HCT116 (cell line): ENCODE measurements at regions not wholly inside any gene's neighbourhood (a gene's known extent, or its start where the extent isn't known, plus 50 kb on each side); places are given as distances from the start of the nearest gene placed in this dataset.

Experiments used
- ATAC-seq: fragments of 200-7000 bp; cut with Tn5 transposase; 2 replicates; pipeline ENCODE4 v1.9.1; 2020; ENCODE audit warnings: mild to moderate bottlenecking, moderate library complexity
- BruUV-seq: library from RNA; stranded (reverse); fragments of 400-500 nt; replicated peaks from 2 replicates; lab custom pipeline; 2021; lab: Mats Ljungman, UMichigan
- CTCF ChIA-PET: fragments of 300-600 bp; sonication (Branson Sonifier 250); formaldehyde crosslinking; loops from one replicate; lab custom pipeline; 2021; ENCODE audit warnings: antibody characterized with exemption; lab: Charles Lee
- POLR2A ChIA-PET: fragments of 300-600, 350-600 bp; sonication (Branson Sonifier 250); formaldehyde crosslinking; loops from one replicate; lab custom pipeline; 2021; ENCODE audit warnings: antibody characterized with exemption; lab: Charles Lee
- RAD21 ChIA-PET, 2 experiments: fragments of 300-600 bp; sonication (Branson Sonifier 250); formaldehyde crosslinking; loops; one replicate each; lab custom pipeline; 2023; ENCODE audit warnings: low total read pairs in 2 of 2; ENCODE audit not compliant: uncharacterized antibody in 2 of 2, unreplicated experiment in 2 of 2, low non-redundant PET in 1 of 2; lab: Charles Lee
- DNase-seq: peaks from one replicate; pipeline ENCODE4 v3.0.0-alpha.2; 2010; ENCODE audit warnings: low read depth, low spot score
- H2AFZ ChIP-seq: fragments of 200-600 bp; shearing (Covaris generic), sonication (generic); 2 replicates; pipeline ENCODE4 v1.6.1; 2017; ENCODE audit warnings: low read depth, mixed run types, mixed read lengths, antibody characterized with exemption, low read length; ENCODE audit not compliant: poor library complexity, severe bottlenecking
- H3K27ac ChIP-seq: 2 replicates; pipeline ENCODE4 v1.5.1; 2012; ENCODE audit warnings: low read depth, low read length
- H3K27me3 ChIP-seq: fragments of 200-600 bp; sonication (generic); 2 replicates; pipeline ENCODE4 v1.6.1; 2016; ENCODE audit warnings: mixed run types, low read length, mixed read lengths; ENCODE audit not compliant: insufficient read depth
- H3K36me3 ChIP-seq, 2 experiments: fragments of 200-500 bp in 1 of 2; fragments of 200-600 bp in 1 of 2; sonication (Bioruptor generic) in 1 of 2; sonication (generic) in 1 of 2; 2 replicates each; pipeline versions ENCODE4 v1.5.1 to v1.6.1; 2014 to 2016; ENCODE audit warnings: low read length in 2 of 2, inconsistent platforms in 1 of 2, mixed read lengths in 1 of 2, mixed run types in 1 of 2; ENCODE audit not compliant: insufficient read depth in 2 of 2, control insufficient read depth in 1 of 2
- H3K4me1 ChIP-seq, 2 experiments: fragments of 200-600 bp in 1 of 2; sonication (generic) in 1 of 2; 2 replicates each; pipeline versions ENCODE4 v1.5.1 to v1.6.1; 2012 to 2017; ENCODE audit warnings: low read length in 2 of 2, inconsistent platforms in 1 of 2, mild to moderate bottlenecking in 1 of 2, mixed read lengths in 1 of 2, mixed run types in 1 of 2, moderate library complexity in 1 of 2; ENCODE audit not compliant: insufficient read depth in 2 of 2, control insufficient read depth in 1 of 2
- H3K4me2 ChIP-seq: fragments of 200-600 bp; sonication (generic); 2 replicates; pipeline ENCODE4 v1.6.1; 2017; ENCODE audit warnings: mixed run types, low read length, mixed read lengths
- H3K4me3 ChIP-seq, 2 experiments: fragments of 200-600 bp in 1 of 2; sonication (generic) in 1 of 2; replicated peaks in 1 of 2; 2 replicates each; pipeline ENCODE4 v1.5.1; 2011 to 2016; ENCODE audit warnings: low read length in 2 of 2, control low read depth in 1 of 2, low read depth in 1 of 2, mild to moderate bottlenecking in 1 of 2, mixed read lengths in 1 of 2, mixed run types in 1 of 2
- H3K79me2 ChIP-seq: fragments of 200-600 bp; sonication (generic); 2 replicates; pipeline ENCODE4 v1.6.1; 2017; ENCODE audit warnings: mild to moderate bottlenecking, mixed run types, low read length, moderate library complexity, mixed read lengths; ENCODE audit not compliant: insufficient read depth
- H3K9ac ChIP-seq: fragments of 200-600 bp; sonication (generic); 2 replicates; pipeline ENCODE4 v1.6.1; 2016; ENCODE audit warnings: low read length, mixed read lengths
- H3K9me2 ChIP-seq: fragments of 200-600 bp; sonication (generic), shearing (Covaris generic); 2 replicates; pipeline ENCODE4 v1.6.1; 2017; ENCODE audit warnings: mixed run types, mild to moderate bottlenecking, moderate library complexity; ENCODE audit not compliant: insufficient read depth
- H3K9me3 ChIP-seq, 2 experiments: fragments of 200-500 bp in 1 of 2; fragments of 200-600 bp in 1 of 2; sonication (Bioruptor generic) in 1 of 2; sonication (generic) in 1 of 2; 2 replicates each; pipeline ENCODE4 v1.6.1; 2014 to 2017; ENCODE audit warnings: low read length in 2 of 2, mixed read lengths in 2 of 2, inconsistent platforms in 1 of 2, low read depth in 1 of 2, mild to moderate bottlenecking in 1 of 2, mixed run types in 1 of 2, moderate library complexity in 1 of 2; ENCODE audit not compliant: control insufficient read depth in 1 of 2, insufficient read depth in 1 of 2
- H4K20me1 ChIP-seq: fragments of 200-600 bp; sonication (generic), shearing (Covaris generic); 2 replicates; pipeline ENCODE4 v1.6.1; 2017; ENCODE audit warnings: mixed run types, mild to moderate bottlenecking, moderate library complexity; ENCODE audit not compliant: insufficient read depth
- CBX3 ChIP-seq: IDR thresholded peaks from 2 replicates; pipeline ENCODE4 v1.6.1; 2012; ENCODE audit warnings: low read depth
- CEBPB ChIP-seq: IDR thresholded peaks from 2 replicates; pipeline ENCODE4 v1.6.1; 2012; ENCODE audit warnings: low read depth
- EGR1 ChIP-seq: IDR thresholded peaks from 2 replicates; pipeline ENCODE4 v1.6.1; 2012; ENCODE audit warnings: low read depth
- ELF1 ChIP-seq: IDR thresholded peaks from 2 replicates; pipeline ENCODE4 v1.6.1; 2012; ENCODE audit warnings: low read depth, borderline replicate concordance
- FOSL1 ChIP-seq: IDR thresholded peaks from 2 replicates; pipeline ENCODE4 v1.6.1; 2012; ENCODE audit warnings: low read depth
- JUND ChIP-seq: IDR thresholded peaks from 2 replicates; pipeline ENCODE4 v1.6.1; 2012
- POLR2A ChIP-seq: IDR thresholded peaks from 2 replicates; pipeline ENCODE4 v1.7.0; 2011; ENCODE audit warnings: borderline replicate concordance; ENCODE audit not compliant: insufficient read depth, insufficient read length; ENCODE audit errors: extremely low read depth
- POLR2AphosphoS5 ChIP-seq: IDR thresholded peaks from 2 replicates; pipeline ENCODE4 v1.6.1; 2011; ENCODE audit warnings: mild to moderate bottlenecking, low read depth, low read length, moderate library complexity
- RAD21 ChIP-seq: IDR thresholded peaks from 2 replicates; pipeline ENCODE4 v1.6.1; 2012; ENCODE audit warnings: low read depth, mild to moderate bottlenecking
- SP1 ChIP-seq: IDR thresholded peaks from 2 replicates; pipeline ENCODE4 v1.6.1; 2012; ENCODE audit warnings: low read depth
- TCF7L2 ChIP-seq: IDR thresholded peaks from 2 replicates; pipeline ENCODE4 v1.7.0; 2011; ENCODE audit warnings: borderline replicate concordance, inconsistent platforms; ENCODE audit not compliant: insufficient read depth, insufficient read length; ENCODE audit errors: extremely low read depth
- ZFX ChIP-seq: fragments of 450-650 bp; IDR thresholded peaks from 2 replicates; pipeline ENCODE4 v1.6.1; 2017
- intact Hi-C: fragments of 100-400 bp; cut with micrococcal nuclease; formaldehyde crosslinking; loops from 2 replicates; pipeline ENCODE4 v1.10.0; 2022
- TF ChIP-seq, protein P1 (sequence below): IDR thresholded peaks from 2 replicates; pipeline ENCODE4 v1.6.1; 2012
- TF ChIP-seq, protein P2 (sequence below): IDR thresholded peaks from 2 replicates; pipeline ENCODE4 v1.6.1; 2012
- TF ChIP-seq, protein P3 (sequence below), 3 experiments: fragments of 200-600 bp in 1 of 3; sonication (generic) in 1 of 3; IDR thresholded peaks in 2 of 3; conservative IDR thresholded peaks in 1 of 3; 2 replicates each; pipeline ENCODE4 v1.5.1; 2012 to 2017; ENCODE audit warnings: low read depth in 2 of 3, low read length in 2 of 3, antibody characterized with exemption in 1 of 3, borderline replicate concordance in 1 of 3, control low read depth in 1 of 3, mild to moderate bottlenecking in 1 of 3, mixed read lengths in 1 of 3, mixed run types in 1 of 3, moderate library complexity in 1 of 3; ENCODE audit not compliant: insufficient read depth in 1 of 3
- TF ChIP-seq, protein P4 (sequence below): IDR thresholded peaks from 2 replicates; pipeline ENCODE4 v1.6.1; 2011; ENCODE audit warnings: mild to moderate bottlenecking, low read length, moderate library complexity; ENCODE audit not compliant: insufficient replicate concordance; ENCODE audit errors: extremely low read depth

DNA sequence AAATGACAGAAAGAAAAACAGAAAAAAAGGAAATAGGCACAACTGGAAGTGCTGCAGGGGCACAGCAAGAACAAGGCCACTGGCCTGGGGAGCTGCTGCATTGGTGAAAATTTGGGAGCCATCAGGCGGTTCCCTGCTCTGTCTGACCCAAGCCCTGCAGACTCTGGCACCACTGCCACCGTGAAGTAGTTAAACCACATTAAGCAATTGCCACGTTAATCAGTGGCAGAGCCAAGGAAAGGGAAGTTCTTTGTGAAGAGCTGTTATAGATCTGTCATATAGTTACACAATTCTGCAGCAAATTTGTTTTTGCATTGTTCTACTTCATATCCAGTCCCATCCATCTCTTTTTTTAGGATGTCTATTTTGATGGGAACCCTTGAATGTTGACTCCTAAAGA is 915.3 kb downstream of the FSCB start:
- no peaks in the 10 kb centered on the region for H4K20me1 ChIP-seq
- H3K27ac ChIP-seq = no peak overlapping the region
- H3K79me2 ChIP-seq = no peaks in the 10 kb centered on the region
- POLR2A ChIA-PET = no interaction called here
- no peaks in the 10 kb centered on the region for H3K36me3 ChIP-seq
- no peak for TF ChIP-seq POLR2AphosphoS5
- no peak for TF ChIP-seq SP1
- TF ChIP-seq, protein P1, sequence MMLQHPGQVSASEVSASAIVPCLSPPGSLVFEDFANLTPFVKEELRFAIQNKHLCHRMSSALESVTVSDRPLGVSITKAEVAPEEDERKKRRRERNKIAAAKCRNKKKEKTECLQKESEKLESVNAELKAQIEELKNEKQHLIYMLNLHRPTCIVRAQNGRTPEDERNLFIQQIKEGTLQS = no peak
- TF ChIP-seq, protein P2, sequence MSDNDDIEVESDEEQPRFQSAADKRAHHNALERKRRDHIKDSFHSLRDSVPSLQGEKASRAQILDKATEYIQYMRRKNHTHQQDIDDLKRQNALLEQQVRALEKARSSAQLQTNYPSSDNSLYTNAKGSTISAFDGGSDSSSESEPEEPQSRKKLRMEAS = no peak
- no peak for TF ChIP-seq EGR1
- no peak for TF ChIP-seq RAD21
- TF ChIP-seq, all 23 proteins: peak for 0
- ChIA-PET CTCF (no interaction called here), RAD21 (no interaction called here)
- no peak overlapping the region for H2AFZ ChIP-seq
- H3K4me1 ChIP-seq = no peaks in the 10 kb centered on the region
- BruUV-seq = no TSS peak
- DNase-seq = no peak
- no peak for ATAC-seq
- intact Hi-C loops = no loop called here
- no peaks in the 10 kb centered on the region for H3K9me3 ChIP-seq
- no peaks in the 10 kb centered on the region for H3K9me2 ChIP-seq
- no peak overlapping the region for H3K9ac ChIP-seq
- no peaks in the 10 kb centered on the region for H3K27me3 ChIP-seq
- H3K4me2 ChIP-seq = no peak overlapping the region
- no peak overlapping the region for H3K4me3 ChIP-seq

DNA sequence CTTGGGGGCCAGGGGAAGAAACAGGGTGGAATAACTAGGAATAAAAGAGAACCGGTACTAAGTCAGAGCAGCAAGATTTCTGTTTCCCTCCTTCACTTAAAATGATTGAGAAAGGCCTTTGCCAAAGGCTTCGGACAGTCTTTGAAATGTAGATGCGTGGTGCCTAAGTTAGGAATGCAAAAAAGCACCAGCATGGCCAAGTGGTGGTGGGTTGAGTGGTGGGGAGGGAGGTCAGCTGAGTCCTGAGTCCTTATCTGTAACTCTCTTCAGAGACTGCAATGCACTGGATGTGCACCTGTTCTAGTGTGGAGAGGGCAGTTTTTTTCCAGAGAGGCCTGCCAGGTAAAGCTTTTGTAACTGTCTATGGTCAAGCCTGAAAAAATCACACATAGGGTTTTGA is 919.9 kb downstream of the FSCB start:
- Histone ChIP-seq H3K79me2 (no peaks in the 10 kb centered on the region), H3K4me3 (no peak overlapping the region), H2AFZ (no peak overlapping the region), H3K9me2 (no peaks in the 10 kb centered on the region), H3K27me3 (no peaks in the 10 kb centered on the region), H3K4me2 (no peak overlapping the region), H3K9ac (no peak overlapping the region), H4K20me1 (no peaks in the 10 kb centered on the region), H3K4me1 (no peaks in the 10 kb centered on the region), H3K36me3 (no peaks in the 10 kb centered on the region), H3K27ac (no peak overlapping the region), H3K9me3 (no peaks in the 10 kb centered on the region)
- DNase-seq (no peak), ATAC-seq (no peak)
- ChIA-PET POLR2A (no interaction called here), RAD21 (no interaction called here), CTCF (no interaction called here)
- intact Hi-C loops = no loop called here
- BruUV-seq = no TSS peak
- TF ChIP-seq CBX3 = no peak
- TF ChIP-seq, protein P2 = no peak
- TF ChIP-seq ELF1 = no peak
- no peak for TF ChIP-seq POLR2A
- TF ChIP-seq, protein P3, sequence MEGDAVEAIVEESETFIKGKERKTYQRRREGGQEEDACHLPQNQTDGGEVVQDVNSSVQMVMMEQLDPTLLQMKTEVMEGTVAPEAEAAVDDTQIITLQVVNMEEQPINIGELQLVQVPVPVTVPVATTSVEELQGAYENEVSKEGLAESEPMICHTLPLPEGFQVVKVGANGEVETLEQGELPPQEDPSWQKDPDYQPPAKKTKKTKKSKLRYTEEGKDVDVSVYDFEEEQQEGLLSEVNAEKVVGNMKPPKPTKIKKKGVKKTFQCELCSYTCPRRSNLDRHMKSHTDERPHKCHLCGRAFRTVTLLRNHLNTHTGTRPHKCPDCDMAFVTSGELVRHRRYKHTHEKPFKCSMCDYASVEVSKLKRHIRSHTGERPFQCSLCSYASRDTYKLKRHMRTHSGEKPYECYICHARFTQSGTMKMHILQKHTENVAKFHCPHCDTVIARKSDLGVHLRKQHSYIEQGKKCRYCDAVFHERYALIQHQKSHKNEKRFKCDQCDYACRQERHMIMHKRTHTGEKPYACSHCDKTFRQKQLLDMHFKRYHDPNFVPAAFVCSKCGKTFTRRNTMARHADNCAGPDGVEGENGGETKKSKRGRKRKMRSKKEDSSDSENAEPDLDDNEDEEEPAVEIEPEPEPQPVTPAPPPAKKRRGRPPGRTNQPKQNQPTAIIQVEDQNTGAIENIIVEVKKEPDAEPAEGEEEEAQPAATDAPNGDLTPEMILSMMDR (IDR thresholded peaks at IDR 0.05 in 2 of 3, conservative IDR thresholded peaks at IDR 0.05 in 1 of 3; ENCODE audit: borderline replicate concordance in 1 of 3, insufficient read depth in 1 of 3, low read depth in 2 of 3, low read length in 2 of 3) = no peak
- TF ChIP-seq, protein P4, sequence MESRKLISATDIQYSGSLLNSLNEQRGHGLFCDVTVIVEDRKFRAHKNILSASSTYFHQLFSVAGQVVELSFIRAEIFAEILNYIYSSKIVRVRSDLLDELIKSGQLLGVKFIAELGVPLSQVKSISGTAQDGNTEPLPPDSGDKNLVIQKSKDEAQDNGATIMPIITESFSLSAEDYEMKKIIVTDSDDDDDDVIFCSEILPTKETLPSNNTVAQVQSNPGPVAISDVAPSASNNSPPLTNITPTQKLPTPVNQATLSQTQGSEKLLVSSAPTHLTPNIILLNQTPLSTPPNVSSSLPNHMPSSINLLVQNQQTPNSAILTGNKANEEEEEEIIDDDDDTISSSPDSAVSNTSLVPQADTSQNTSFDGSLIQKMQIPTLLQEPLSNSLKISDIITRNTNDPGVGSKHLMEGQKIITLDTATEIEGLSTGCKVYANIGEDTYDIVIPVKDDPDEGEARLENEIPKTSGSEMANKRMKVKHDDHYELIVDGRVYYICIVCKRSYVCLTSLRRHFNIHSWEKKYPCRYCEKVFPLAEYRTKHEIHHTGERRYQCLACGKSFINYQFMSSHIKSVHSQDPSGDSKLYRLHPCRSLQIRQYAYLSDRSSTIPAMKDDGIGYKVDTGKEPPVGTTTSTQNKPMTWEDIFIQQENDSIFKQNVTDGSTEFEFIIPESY = no peak
- TF ChIP-seq RAD21 = no peak
- TF ChIP-seq CEBPB = no peak
- no peak for TF ChIP-seq EGR1
- TF ChIP-seq TCF7L2 = no peak
- TF ChIP-seq FOSL1 = no peak
- no peak for TF ChIP-seq JUND
- no peak for TF ChIP-seq SP1
- TF ChIP-seq ZFX = no peak
- TF ChIP-seq POLR2AphosphoS5 = no peak
